GM12872 (cell line): ENCODE measurements at regions not wholly inside any gene's neighbourhood (a gene's known extent, or its start where the extent isn't known, plus 50 kb on each side); places are given as distances from the start of the nearest gene placed in this dataset.

ENCODE experiments used
- CTCF ChIP-seq: IDR thresholded peaks from 3 replicates; pipeline ENCODE4 v1.5.1; 2011; ENCODE audit warnings: low read depth, mild to moderate bottlenecking, low read length, moderate library complexity; ENCODE audit not compliant: insufficient read depth

- no peak for TF ChIP-seq CTCF
These were observed 138.2 kb upstream of the NTM start for GRCh38 chr11:131232261-131232660.

- no peak for TF ChIP-seq CTCF
These were observed 136.2 kb upstream of the NTM start for GRCh38 chr11:131234221-131234620.

GRCh38 chr11:131235328-131236298 is 134.8 kb upstream of the NTM start:
- TF ChIP-seq CTCF: no peak

GRCh38 chr11:131240421-131240820 is 130.0 kb upstream of the NTM start:
- no peak for TF ChIP-seq CTCF

- no peak for TF ChIP-seq CTCF
These were observed 127.9 kb upstream of the NTM start for GRCh38 chr11:131242476-131243000.

- no peak for TF ChIP-seq CTCF
These were observed 124.3 kb upstream of the NTM start for GRCh38 chr11:131246156-131246555.

GRCh38 chr11:131246663-131247062 is 123.8 kb upstream of the NTM start:
- peak; percentile 74 for TF ChIP-seq CTCF
